NOMO-1 (cell line): ENCODE measurements at regions not wholly inside any gene's neighbourhood (a gene's known extent, or its start where the extent isn't known, plus 50 kb on each side); places are given as distances from the start of the nearest gene placed in this dataset.
"Not testable (repeated sequence)": the region's sequence is repeated elsewhere in the genome, so short reads cannot be mapped to it uniquely, and the experiment has no call there.

Experiments
- DNase-seq, 2 experiments: peaks; one replicate each; lab custom pipeline; 2025; ENCODE audit not compliant: unreplicated experiment in 2 of 2; lab: John Stamatoyannopoulos, UW

GRCh38 chr1:148361427-148362215 lies 121.5 kb downstream of the PPIAL4G start:
- not testable (repeated sequence) for DNase-seq

- DNase-seq, result no peak
Measured at GRCh38 chr1:148357037-148357436, 126.1 kb downstream of the PPIAL4G start.

- DNase-seq, result no peak
Measured at GRCh38 chr1:148355976-148356375, 127.1 kb downstream of the PPIAL4G start.

GRCh38 chr1:148354913-148355308 lies 128.2 kb downstream of the PPIAL4G start:
- no peak for DNase-seq

GRCh38 chr1:148354284-148354912 lies 128.7 kb downstream of the PPIAL4G start:
- no peak for DNase-seq

- DNase-seq, result no peak
Measured at GRCh38 chr1:148353461-148354283, 129.4 kb downstream of the PPIAL4G start.

GRCh38 chr1:148352470-148353053 lies 130.5 kb downstream of the PPIAL4G start:
- DNase-seq, result no peak

- no peak for DNase-seq
Measured at GRCh38 chr1:148347781-148348180, 135.3 kb downstream of the PPIAL4G start.

GRCh38 chr1:148345659-148346151 lies 137.4 kb downstream of the PPIAL4G start:
- not testable (repeated sequence) for DNase-seq

- DNase-seq, result not testable (repeated sequence)
Measured at GRCh38 chr1:148344651-148345050, 138.5 kb downstream of the PPIAL4G start.

- not testable (repeated sequence) for DNase-seq
Measured at GRCh38 chr1:148341729-148342128, 141.4 kb downstream of the PPIAL4G start.

GRCh38 chr1:148336121-148336918 lies 146.8 kb downstream of the PPIAL4G start:
- not testable (repeated sequence) for DNase-seq

GRCh38 chr1:148334339-148335130 lies 148.6 kb downstream of the PPIAL4G start:
- peak; percentile 83 to 93 for DNase-seq

GRCh38 chr1:148333875-148334338 lies 149.2 kb downstream of the PPIAL4G start:
- DNase-seq, result no peak

GRCh38 chr1:148328884-148329283 lies 154.2 kb downstream of the PPIAL4G start:
- no peak for DNase-seq

- DNase-seq, result not testable (repeated sequence)
Measured at GRCh38 chr1:148325031-148325430, 158.1 kb downstream of the PPIAL4G start.

GRCh38 chr1:148324465-148324864 lies 158.6 kb downstream of the PPIAL4G start:
- DNase-seq, result not testable (repeated sequence)

- not testable (repeated sequence) for DNase-seq
Measured at GRCh38 chr1:148320079-148320478, 163.0 kb downstream of the PPIAL4G start.

GRCh38 chr1:148318904-148319242 lies 164.2 kb downstream of the PPIAL4G start:
- no peak for DNase-seq
